Spleen (tissue), 7 donors: ENCODE measurements at regions not wholly inside any gene's neighbourhood (a gene's known extent, or its start where the extent isn't known, plus 50 kb on each side); places are given as distances from the start of the nearest gene placed in this dataset.

Source experiments
- CTCF ChIP-seq, 11 experiments: fragments of 200-600 bp in 7 of 11; fragments of 450-650 bp in 4 of 11; sonication (generic) in 4 of 11; IDR thresholded peaks in 8 of 11; conservative IDR thresholded peaks in 3 of 11; 1 replicate in 7 of 11; 2 replicates in 4 of 11; pipeline versions ENCODE4 v1.4.0 to v1.8.0; 2016 to 2021; ENCODE audit warnings: antibody characterized with exemption in 11 of 11, inconsistent platforms in 4 of 11, mild to moderate bottlenecking in 1 of 11
- POLR2A ChIP-seq, 3 donors: fragments of 450-650 bp; IDR thresholded peaks; one replicate each; pipeline ENCODE4 v1.5.1; 2017; ENCODE audit warnings: antibody characterized with exemption in 3 of 3, mild to moderate bottlenecking in 1 of 3
- POLR2AphosphoS5 ChIP-seq, 3 donors: sonication (generic); formaldehyde crosslinking; IDR thresholded peaks; one replicate each; pipeline ENCODE4 v1.5.1; 2017; ENCODE audit warnings: antibody characterized with exemption in 3 of 3
- donor health status: DM: no; HTN: no; CAD: no; lungs with moderate emphysema.
- donor health status: DM: no; HTN: no; CAD: no.
- donor health status: DM: no; HTN: no; CAD: no.

DNA sequence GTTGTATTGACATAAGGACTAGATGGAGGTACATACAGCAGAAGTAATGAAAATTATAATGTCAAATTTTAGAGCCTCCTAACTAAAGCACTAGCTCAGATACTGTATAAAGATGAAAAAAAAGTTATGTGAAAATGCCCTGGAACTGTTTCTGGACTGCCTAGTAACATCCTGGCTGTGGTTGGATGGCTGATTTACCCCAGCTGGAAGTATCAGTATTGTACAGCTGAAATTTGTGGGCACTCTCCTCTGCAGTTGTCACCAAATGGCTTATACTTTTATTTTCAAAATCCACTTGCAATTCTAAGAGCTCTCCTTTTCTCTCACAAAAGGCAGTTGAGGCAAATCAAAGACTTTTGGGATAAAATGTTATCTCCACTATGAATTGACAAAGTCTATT is 239.2 kb downstream of the RPIA start:
- no peak for TF ChIP-seq CTCF (IDR thresholded peaks at IDR 0.05 in 8 of 11, conservative IDR thresholded peaks at IDR 0.05 in 3 of 11)
- TF ChIP-seq POLR2AphosphoS5 (IDR thresholded peaks at IDR 0.05) = no peak
- no peak for TF ChIP-seq POLR2A (IDR thresholded peaks at IDR 0.05)
